Stimulated activated CD4-positive, alpha-beta T cell treated with anti-CD3 and anti-CD28 coated beads, Interleukin-2, amount 100 ng/mL, for 24 hours (primary cell): ENCODE measurements at regions not wholly inside any gene's neighbourhood (a gene's known extent, or its start where the extent isn't known, plus 50 kb on each side); places are given as distances from the start of the nearest gene placed in this dataset.
A peak's percentile ranks its signal among the peaks of the same experiment; 100 is the strongest.
"Not testable (repeated sequence)": the region's sequence is repeated elsewhere in the genome, so short reads cannot be mapped to it uniquely, and the experiment has no call there.

Experiments used
- DNase-seq, 2 donors: peaks; one replicate each; pipeline ENCODE4 v3.0.0-alpha.2; 2020

DNA sequence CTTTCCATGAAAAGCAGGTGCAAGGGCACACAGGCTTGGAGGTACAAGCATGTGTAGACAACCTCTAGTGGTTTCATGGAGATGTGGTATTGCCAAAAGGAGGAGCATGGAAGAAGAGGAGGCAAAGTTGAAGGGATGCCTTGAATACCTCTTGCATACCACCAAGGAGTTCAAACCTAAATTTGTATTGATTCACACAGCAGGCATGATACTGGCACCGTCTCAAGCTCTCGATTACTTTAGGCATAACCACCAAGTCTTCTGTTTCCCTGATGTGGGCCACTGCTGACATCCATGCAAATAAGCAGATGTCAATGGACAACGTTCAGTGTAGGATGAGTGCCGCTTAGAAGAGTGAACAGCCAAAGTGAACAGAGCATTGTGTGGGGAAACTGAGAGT lies 87.1 kb downstream of the SCN11A start:
- no peak for DNase-seq

DNA sequence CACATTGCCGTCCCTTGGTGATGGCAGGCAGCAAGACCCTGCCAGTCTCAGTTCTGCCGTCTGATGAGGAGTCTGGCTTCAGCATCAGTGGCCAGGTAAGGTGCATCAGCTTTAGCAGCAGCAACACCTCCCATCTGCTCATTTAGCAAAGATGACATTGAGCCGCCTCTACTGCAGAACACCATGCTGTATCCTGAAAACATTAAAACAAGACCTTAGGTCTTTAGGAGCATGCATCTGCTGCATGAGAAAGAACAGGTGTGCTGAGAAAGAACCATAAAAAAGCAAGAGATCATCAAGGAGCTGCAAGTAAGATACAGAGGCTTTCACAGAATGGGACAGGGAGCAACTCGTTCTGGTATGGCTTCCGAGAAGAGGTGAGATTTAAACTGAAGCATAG lies 87.5 kb downstream of the SCN11A start:
- no peak for DNase-seq

DNA sequence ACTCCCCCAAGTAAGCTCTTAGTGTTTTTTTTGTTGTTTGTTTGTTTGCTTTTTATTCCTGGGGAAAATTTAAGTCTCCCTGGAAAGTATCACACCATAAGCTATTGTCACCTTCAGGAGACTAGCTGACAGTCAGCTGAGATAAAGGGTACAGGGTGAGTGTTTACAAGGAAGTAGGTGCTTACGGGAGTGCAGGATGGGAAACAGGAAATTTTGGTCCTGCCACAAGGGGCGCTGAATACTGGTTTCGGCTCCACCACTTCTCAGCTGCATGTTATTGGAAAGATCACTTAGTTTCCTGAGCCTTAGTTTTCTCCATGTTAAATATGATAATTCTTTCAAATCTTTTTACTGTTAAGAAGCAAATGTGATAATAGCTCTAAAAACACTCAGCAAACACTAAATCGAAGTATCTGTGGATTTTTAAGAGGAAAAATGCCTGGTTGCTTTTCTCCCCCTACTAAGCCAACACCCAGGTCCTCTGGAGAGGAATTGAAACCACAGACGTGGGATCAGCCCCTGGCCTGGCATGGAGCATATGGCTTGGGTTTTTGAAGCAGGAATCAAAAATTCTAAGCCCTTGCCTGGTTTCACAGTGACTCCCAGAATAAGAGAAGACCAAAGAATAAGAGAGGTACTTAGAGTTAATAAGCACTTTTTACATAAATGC lies 90.7 kb downstream of the SCN11A start:
- DNase-seq = peak; percentile 28 to 44

DNA sequence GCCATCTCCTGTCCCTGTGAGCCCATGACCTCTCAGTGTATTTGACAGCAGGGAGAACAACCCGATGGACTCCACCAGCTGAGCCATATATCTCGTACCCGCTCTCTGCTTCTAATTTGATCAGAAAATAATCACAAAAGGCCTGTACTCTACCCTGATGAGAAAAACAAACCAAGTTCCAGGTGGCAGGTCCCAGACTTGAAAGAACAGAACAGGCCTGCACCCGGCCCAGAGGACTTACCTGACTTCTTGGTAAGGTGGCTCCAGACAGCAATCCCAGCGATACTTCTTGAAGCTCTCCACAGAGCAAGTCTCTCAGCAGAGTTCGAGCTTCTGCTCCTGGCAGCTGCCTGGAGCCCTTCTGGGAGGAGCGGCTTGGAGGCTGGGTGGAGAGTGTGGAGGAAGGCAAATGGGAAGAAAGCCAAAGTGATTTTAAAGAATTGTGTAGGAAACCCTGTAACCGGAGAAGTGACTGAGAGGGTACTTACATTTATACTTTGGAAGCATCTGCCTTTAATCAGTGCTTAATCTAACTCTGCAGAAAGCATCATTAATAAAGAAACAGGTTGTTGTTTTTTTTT lies 91.6 kb downstream of the SCN11A start:
- DNase-seq = no peak

DNA sequence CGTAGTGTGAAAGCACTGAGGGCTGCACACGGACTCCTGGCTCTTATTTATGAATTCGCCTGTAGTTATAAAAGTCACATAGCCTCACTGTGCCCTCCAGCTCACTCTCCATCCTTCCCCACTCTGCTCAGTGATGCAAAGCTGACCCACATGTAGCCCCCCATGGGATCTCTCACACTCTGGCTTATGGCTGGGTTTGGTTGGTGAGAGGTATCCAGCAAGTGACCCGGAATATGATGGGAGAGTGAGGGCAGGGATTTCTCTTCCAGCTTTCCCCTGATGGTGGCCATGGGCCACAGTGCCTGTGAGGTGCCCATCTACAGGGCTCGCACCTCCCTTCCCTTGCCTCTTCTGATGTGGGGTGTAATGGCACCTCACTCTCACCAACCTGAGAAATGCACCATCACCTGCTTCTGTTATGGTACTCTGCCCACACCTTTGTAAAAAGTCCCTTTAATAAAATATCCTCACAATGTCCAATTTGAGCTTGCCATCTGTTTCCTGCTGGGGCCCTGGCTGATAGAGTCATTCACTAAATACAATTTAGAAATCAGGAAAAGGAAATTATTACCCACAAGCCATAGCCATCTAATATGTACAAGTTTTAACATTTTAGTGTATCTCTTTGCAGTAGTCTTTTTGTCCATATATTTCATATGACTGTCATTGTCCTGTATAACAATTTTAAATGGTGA lies 93.6 kb downstream of the SCN11A start:
- DNase-seq = no peak

DNA sequence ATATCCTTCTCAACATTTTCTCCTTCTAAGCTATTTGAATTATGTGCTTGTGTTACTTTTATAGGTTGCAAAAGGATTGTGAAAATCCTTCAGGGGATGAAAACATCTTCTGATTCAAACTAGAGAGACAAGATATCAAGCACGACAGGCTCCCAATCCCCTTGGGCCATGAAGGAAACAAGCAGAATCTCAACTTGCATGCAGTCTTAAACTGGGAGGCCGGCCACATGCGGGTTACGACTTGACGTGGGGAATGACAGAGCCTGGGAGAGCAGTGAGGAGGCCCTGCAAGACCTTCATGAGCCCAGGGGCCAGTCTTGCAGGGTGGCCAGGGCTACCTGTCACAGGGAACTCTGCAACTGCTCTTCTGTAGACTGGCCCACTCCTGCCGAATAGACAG lies 94.4 kb downstream of the SCN11A start:
- DNase-seq = no peak

DNA sequence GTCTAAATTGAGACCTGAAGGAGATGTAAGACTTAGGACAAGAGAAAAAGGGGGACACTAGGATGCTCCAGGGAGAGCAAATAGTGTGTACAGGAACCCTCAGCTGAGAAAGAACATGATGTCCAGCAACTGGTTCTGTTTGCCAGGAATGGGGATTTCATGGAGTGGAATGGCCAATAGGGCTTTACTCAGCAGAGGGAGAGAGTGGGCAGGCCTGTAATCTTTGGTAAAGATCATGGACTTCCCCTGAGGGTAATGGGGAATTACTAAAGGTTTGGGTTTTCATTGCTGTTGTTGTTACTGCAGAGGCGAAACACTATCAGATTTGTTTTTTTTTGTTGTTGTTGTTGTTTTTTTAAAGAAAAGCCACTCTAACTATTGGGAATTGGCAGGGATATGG lies 99.0 kb downstream of the SCN11A start:
- no peak for DNase-seq

DNA sequence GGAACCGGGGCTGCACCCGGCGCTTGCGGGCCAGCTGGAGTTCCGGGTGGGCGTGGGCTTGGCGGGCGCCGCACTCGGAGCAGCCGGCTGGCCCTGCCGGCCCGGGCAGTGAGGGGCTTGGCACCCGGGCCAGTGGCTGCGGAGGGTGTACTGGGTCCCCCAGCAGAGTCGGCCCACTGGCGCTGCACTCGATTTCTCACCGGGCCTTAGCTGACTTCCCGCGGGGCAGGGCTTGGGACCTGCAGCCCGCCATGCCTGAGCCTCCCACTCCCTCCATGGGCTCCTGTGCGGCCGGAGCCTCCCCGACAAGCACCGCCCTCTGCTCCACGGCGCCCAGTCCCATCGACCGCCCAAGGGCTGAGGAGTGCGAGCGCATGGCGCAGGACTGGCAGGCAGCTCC lies 100.6 kb downstream of the SCN11A start:
- not testable (repeated sequence) for DNase-seq

DNA sequence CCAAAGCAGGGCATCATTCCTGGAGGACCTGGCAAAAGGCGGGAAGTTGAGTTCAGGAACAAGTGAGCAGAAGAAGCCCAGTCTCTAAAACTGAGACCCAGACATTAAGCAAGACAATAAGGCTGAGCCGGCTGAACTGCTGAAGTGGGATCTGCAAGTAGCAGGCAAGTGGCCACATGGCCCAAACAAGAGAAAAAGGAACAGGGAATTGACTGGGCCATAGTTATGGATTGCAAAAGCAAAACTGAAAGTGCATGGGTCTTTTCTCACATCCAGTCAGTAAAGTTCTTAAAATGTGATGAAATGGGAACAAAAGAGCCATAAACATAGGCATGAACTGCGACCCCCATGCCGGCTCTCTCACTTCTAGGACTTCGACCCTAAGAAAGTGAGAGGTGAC lies 101.2 kb downstream of the SCN11A start:
- no peak for DNase-seq

DNA sequence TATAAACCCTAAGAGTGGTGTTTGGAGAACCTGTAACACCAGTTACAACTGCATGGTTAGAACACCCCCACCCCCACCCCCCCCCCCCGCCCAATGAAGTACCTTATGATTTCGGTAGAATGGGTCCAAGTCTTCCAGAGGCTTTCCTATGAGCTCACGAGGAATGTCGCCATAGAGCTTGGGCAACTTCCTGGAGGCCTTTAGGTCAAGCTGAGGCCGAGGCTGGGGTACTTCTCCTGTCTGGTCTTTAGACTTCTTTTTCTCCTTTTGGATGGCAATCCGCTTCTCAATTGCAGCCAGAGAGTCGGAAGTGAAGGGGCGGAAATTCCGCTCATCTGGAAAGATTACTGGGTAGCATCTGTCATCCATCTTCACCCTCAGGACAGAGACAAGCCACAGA lies 101.8 kb downstream of the SCN11A start:
- no peak for DNase-seq

DNA sequence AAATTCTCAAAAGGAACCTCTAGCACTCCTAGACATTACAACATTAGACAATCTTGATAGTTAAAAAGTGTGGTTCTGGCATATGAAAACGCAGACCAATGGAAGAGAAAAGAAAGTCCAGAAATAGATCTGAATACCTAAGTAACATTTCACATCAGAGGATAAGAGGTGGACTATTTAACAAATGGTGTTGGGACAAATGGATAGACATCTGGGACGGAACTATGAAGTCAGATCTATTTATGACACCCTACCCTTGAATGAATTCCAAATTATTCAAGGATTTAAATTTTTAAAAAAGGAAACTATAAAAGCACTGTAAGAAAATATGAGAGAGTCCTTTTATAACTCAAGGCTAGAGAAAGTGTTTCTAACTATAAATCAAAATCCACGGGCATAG lies 111.3 kb downstream of the SCN11A start:
- DNase-seq = no peak

DNA sequence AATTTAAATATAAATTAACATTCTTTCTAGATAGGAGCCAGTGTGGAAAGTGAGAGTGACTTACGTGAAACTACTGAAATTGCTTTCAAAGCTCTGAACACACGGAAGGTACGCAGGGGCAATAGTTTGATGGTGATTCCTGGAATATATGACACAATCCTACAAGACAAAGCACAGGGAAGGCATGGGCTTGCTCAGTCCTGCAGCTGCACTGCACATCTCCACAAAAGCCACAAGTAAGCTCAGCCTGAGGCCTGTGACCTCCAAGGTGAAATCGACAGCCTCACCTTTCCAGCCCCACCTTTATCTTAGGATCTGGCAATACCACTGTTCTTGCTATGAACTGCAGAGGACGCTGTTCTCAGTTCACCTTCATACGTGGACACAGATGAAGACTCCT lies 109.3 kb upstream of the SCN10A start:
- no peak for DNase-seq

DNA sequence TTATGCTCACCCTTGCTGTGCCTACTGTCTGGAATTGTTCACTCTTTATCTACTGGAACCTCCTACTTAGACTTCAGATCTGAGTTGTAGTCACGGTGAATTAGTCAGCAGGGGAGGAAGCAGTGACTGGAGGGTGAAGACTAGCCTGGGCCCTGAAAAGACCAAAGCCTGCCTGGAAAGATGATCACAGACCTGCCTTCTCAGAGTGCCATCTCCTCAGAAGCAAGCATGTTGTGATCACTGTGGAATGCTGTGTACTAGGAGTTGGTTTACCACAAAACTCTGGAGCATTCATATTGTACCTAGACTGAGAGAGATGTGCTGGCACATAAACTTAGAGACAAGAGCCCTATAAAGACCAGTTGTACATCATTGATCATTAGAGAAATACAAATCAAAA lies 100.7 kb upstream of the SCN10A start:
- no peak for DNase-seq

DNA sequence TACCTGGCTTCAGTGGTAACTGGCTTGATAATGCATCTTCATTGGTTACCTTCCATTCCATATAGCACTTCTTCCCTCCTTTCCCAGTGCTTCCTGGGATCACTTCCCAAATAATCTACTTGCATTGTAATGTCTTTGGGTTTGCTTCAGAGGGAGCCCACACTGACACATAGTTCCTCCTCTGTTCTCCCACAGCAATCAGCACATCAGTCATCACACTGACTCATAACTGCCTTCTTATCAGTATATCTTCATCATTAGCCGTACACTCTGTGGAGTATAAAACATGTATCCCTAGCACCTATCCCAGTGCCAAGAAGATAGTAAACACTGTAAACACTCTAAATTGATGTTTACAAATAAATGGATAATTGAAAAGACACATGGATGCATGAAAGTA lies 91.4 kb upstream of the SCN10A start:
- DNase-seq = no peak

DNA sequence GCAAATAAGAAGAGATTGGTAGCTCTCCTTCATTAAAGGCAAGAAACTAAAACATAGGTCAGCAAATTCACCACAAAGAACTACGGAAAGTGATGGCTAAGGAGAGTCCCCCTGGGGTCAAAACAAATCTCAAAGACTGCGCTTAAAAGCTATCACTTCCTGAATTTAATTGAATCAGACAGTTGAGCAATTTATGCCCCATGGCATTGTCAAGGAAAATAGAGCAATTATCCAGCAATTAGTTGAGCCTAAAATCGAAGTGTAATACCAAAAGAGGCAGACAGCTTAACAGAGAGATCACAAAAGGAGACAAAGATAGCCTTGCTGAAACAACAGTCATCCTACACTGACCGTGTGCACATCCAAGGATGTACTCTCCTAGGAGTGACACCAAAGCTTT lies 74.4 kb upstream of the SCN10A start:
- DNase-seq = no peak

DNA sequence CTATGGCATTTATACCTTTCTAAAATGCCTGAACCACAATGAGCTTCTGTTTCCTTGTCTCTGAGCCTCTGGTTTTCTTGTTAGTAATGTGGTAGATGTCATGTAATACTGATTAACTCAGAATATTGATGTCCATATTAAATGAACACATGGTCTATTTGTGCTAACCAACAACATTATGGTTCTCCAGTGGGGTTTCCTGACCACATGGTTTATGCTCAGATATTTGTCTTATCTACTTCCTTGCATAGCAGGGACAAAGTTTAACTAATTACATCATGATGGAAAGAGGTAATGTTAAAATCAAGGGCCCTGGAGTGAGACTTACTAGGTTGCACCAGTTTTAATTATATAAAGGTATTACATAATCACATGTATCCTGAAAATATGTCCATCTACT lies 62.6 kb upstream of the SCN10A start:
- DNase-seq = no peak
